ENCODE measurements at regions not wholly inside any gene's neighbourhood (a gene's known extent, or its start where the extent isn't known, plus 50 kb on each side); places are given as distances from the start of the nearest gene placed in this dataset.
A peak's percentile ranks its signal among the peaks of the same experiment; 100 is the strongest.

DNA sequence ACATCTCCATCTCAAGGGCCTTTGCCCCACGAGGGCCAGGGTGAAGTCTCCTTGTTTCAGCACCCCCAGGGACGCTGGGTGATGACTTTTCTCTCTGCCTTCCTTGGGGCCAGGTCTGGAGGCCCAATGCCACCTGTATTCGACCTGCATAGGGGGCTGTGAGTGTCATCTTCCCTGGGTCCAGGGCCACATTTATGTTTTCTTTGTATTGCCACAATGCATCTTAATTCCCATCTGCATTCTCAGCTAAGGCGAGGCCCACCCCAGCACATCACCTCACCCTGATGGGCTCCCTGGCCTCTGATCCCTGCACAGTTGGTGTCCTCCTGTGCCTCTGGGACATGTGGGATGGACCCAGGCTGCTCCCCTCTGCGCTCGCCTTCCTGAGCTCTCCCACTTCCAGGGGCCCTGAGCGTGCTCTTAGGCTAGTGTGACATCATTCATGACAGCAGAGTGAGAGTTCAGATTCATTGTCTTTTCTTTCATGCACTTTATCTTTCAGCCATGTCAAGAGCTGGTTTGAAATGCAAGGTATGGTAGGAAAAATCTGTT is 122.0 kb upstream of the COPS8 start:
- WGBS, 3 donors, result 95 to 97% (median 96%) methylated on average over 7 of the region's 7 CpGs
- peaks cover 15% of the 10 kb centered on the region for H3K4me1 ChIP-seq (ENCODE audit: insufficient read depth)
- no peak overlapping the region for H3K4me3 ChIP-seq
- intact Hi-C loops (cut with DNase I), result no loop called here
- no peaks in the 10 kb centered on the region for H3K27me3 ChIP-seq
- DNase-seq, result no peak
- H3K27ac ChIP-seq, result no peak overlapping the region
- TF ChIP-seq EP300 (IDR thresholded peaks at IDR 0.05), result no peak
- H3K9me3 ChIP-seq, result no peaks in the 10 kb centered on the region
- H3K36me3 ChIP-seq, result no peaks in the 10 kb centered on the region

DNA sequence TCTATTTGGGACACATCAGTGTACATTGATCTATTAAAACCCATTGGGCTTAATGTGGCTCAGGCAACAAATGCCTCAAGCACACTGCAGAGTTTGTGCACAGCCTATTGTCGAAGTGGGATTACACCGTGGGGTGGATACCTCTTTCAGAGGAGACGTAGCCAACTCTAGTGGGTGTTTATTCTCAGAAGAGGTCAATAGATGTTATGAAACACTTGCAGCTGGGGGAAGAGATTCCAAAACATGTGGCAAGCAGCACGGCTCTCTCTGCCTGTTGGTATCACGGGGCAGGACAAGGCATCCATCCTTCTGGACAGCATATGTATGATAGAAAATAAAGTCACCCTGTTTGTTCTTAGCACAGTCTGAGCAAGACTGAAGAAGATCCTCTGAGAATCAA is 121.4 kb upstream of the COPS8 start:
- Histone ChIP-seq H3K9me3 (no peaks in the 10 kb centered on the region), H3K27ac (peak overlapping the region in 1 of 2 donors; percentile 0), H3K36me3 (no peaks in the 10 kb centered on the region), H3K4me3 (no peak overlapping the region), H3K4me1 (ENCODE audit: insufficient read depth) (peaks cover 13% of the 10 kb centered on the region), H3K27me3 (no peaks in the 10 kb centered on the region)
- TF ChIP-seq, protein P1, sequence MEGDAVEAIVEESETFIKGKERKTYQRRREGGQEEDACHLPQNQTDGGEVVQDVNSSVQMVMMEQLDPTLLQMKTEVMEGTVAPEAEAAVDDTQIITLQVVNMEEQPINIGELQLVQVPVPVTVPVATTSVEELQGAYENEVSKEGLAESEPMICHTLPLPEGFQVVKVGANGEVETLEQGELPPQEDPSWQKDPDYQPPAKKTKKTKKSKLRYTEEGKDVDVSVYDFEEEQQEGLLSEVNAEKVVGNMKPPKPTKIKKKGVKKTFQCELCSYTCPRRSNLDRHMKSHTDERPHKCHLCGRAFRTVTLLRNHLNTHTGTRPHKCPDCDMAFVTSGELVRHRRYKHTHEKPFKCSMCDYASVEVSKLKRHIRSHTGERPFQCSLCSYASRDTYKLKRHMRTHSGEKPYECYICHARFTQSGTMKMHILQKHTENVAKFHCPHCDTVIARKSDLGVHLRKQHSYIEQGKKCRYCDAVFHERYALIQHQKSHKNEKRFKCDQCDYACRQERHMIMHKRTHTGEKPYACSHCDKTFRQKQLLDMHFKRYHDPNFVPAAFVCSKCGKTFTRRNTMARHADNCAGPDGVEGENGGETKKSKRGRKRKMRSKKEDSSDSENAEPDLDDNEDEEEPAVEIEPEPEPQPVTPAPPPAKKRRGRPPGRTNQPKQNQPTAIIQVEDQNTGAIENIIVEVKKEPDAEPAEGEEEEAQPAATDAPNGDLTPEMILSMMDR (IDR thresholded peaks at IDR 0.05), result no peak
- TF ChIP-seq EP300 (IDR thresholded peaks at IDR 0.05), result no peak
- TF ChIP-seq POLR2A (IDR thresholded peaks at IDR 0.05), result no peak
- intact Hi-C loops (cut with DNase I), result no loop called here
- WGBS, 3 donors, result 20 to 41% (median 29%) methylated on average over 5 of the region's 5 CpGs
- DNase-seq, result no peak

DNA sequence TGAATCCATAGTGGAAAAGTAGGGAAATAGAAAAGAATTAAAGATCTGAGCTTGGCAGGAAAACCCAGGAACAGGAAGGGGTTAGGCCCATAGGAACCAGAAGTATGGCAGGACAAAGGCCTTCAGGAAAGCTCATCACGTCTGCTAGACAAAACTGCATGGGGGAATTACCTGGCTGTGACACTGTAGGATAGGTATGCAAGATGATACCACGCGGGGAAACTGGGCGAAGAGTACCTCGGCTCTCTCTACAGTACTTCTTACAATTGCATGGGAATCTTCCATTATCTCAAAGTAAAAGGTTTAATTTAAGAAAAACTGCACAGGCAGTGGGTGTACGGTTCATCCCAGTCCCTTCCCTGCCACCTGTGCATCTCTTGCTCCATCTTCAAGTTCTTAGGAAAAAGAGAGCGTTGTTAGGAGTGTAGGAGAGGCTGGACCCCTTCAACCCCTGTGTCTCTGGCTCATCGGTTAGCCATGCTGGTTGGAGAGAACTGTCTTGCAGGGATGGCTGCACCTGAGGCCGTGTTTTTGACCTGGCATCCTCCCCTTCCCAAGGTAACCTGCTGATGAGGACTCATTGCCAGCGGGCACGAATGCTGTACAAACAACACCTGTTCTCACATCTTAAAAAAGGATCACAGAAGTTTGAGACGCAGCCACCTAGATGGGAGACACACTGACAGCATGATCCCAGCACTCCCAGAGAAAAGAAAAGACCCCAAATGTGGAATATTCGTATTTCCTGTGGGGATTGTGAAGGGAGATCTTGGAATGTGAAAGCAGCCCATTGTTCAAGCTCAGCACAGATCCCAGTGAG is 120.5 kb upstream of the COPS8 start:
- Histone ChIP-seq H3K4me3 (no peak overlapping the region), H3K9me3 (no peaks in the 10 kb centered on the region), H3K27ac (peak overlapping the region in 1 of 2 donors; percentile 0), H3K4me1 (ENCODE audit: insufficient read depth) (peaks cover 13% of the 10 kb centered on the region), H3K36me3 (no peaks in the 10 kb centered on the region), H3K27me3 (no peaks in the 10 kb centered on the region)
- 96 to 97% (median 96%) methylated on average over 13 of the region's 13 CpGs for WGBS, 3 donors
- no peak for DNase-seq
- intact Hi-C loops (cut with DNase I), result no loop called here
- no peak for TF ChIP-seq EP300 (IDR thresholded peaks at IDR 0.05)
- no peak for TF ChIP-seq POLR2A (IDR thresholded peaks at IDR 0.05)
- TF ChIP-seq, protein P1 (IDR thresholded peaks at IDR 0.05), result no peak

DNA sequence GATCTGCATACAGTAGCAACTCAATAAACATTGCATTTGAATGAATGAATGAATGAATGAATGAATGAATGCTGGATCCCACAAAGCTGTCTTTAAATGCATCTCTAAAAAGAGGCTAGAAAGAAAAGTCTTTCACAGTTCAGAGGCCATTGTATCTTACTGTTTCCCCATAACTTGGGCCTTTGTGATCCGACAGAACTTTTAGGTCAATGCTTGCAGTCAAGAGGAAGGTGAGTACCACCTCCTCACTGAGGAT is 119.9 kb upstream of the COPS8 start:
- no peaks in the 10 kb centered on the region for H3K27me3 ChIP-seq
- TF ChIP-seq EP300 (IDR thresholded peaks at IDR 0.05), result no peak
- TF ChIP-seq POLR2A (IDR thresholded peaks at IDR 0.05), result no peak
- TF ChIP-seq, protein P1 (IDR thresholded peaks at IDR 0.05), result no peak
- H3K36me3 ChIP-seq, result no peaks in the 10 kb centered on the region
- peaks cover 13% of the 10 kb centered on the region for H3K4me1 ChIP-seq (ENCODE audit: insufficient read depth)
- intact Hi-C loops (cut with DNase I), result no loop called here
- no peak overlapping the region for H3K27ac ChIP-seq
- DNase-seq, result no peak
- H3K9me3 ChIP-seq, result no peaks in the 10 kb centered on the region
- WGBS, 3 donors, result 96 to 100% (median 97%) methylated on average over 1 of the region's 1 CpG
- H3K4me3 ChIP-seq, result no peak overlapping the region

DNA sequence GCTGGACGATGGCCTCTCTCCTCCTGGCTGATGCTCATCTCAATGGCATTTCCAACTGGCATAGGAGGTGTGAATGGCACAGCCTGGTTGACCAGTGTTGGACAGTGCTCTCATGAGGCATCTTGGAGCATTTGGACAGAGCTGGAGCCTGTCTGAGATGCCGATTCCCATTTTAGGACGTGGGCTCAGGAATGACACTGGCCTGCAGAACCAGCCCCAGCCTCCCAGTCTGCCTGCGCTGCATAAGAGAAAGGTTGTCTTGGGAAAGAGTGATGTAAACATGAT is 118.2 kb upstream of the COPS8 start:
- intact Hi-C loops (cut with DNase I), result no loop called here
- DNase-seq, result no peak

More for the DNA sequence above, 118.2 kb upstream of the COPS8 start:
- TF ChIP-seq, protein P1 (IDR thresholded peaks at IDR 0.05), result no peak
- no peak for TF ChIP-seq POLR2A (IDR thresholded peaks at IDR 0.05)
- no peak overlapping the region for H3K4me3 ChIP-seq
- H3K9me3 ChIP-seq, result no peaks in the 10 kb centered on the region
- no peaks in the 10 kb centered on the region for H3K36me3 ChIP-seq
- H3K4me1 ChIP-seq (ENCODE audit: insufficient read depth), result peaks cover 13% of the 10 kb centered on the region
- WGBS, 3 donors, result 82 to 95% (median 88%) methylated on average over 4 of the region's 4 CpGs
- no peak overlapping the region for H3K27ac ChIP-seq
- no peaks in the 10 kb centered on the region for H3K27me3 ChIP-seq

Measured in ovary (tissue), 7 donors.